BJ (cell line): ENCODE measurements at regions not wholly inside any gene's neighbourhood (a gene's known extent, or its start where the extent isn't known, plus 50 kb on each side); places are given as distances from the start of the nearest gene placed in this dataset.

Source experiments
- CTCF ChIA-PET: fragments of 350-600 bp; formaldehyde crosslinking; extraction: SDS; loops from one replicate; lab custom pipeline; 2021; ENCODE audit warnings: antibody characterized with exemption, inconsistent platforms; lab: Yijun Ruan, JAX
- POLR2A ChIA-PET: fragments of 300-600 bp; sonication (Branson Sonifier 250); formaldehyde crosslinking; extraction: SDS; loops from one replicate; lab custom pipeline; 2021; ENCODE audit warnings: antibody characterized with exemption; lab: Charles Lee
- DNase-seq: peaks from one replicate; pipeline ENCODE4 v3.0.0-alpha.2; 2011; ENCODE audit warnings: low read depth
- H3K27me3 ChIP-seq: 2 replicates; pipeline ENCODE4 v1.6.0; 2011; ENCODE audit warnings: low read length; ENCODE audit not compliant: control insufficient read depth, insufficient read depth
- H3K36me3 ChIP-seq: 2 replicates; pipeline ENCODE4 v1.5.1; 2011; ENCODE audit warnings: low read length; ENCODE audit not compliant: control insufficient read depth, insufficient read depth
- H3K4me3 ChIP-seq: 2 replicates; pipeline ENCODE4 v1.5.1; 2011; ENCODE audit warnings: low read depth, mild to moderate bottlenecking, control low read depth, low read length
- TF ChIP-seq, protein P1 (sequence below): IDR thresholded peaks from 2 replicates; pipeline ENCODE4 v1.5.1; 2011; ENCODE audit warnings: low read depth, mild to moderate bottlenecking, control low read depth, inconsistent platforms, low read length, moderate library complexity; ENCODE audit not compliant: insufficient read depth

DNA sequence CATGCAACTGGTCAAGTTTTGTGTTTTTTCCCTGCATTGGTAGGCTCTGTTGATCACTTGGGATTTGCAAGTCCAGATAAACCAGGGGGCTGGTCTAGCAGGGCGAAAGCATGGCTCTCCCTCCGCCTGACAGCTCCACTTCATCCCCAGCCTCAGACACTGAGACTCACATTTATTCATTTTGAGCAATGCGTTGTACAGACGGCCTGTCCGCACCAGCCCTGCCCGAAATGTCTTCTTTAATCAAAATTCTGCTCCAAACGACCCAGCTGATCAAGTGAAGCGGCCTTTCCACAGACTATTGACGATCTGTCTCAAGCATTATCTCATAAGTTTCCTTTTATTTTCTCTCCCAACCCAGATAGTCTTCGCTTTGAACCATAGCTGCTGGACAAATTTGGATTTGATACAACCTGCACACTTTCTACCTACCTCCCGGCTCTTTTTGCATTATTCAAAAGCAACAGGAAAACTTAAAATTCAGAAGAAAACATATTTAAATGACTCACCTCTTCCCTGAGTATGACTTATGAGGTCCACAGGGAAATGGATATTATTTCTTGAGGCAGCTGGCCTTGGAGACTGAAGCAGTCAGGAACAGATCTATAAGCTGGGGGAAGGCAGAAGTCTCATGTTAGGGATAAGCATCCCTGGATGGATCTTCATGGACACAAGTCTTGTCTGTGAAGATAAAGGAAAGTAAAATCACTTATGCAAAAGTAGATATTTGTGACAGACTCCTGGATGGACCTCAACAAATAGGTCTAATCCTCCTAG is 498.9 kb upstream of the MGMT start:
- Histone ChIP-seq H3K27me3 (no peaks in the 10 kb centered on the region), H3K4me3 (no peak overlapping the region), H3K36me3 (no peaks in the 10 kb centered on the region)
- TF ChIP-seq, protein P1, sequence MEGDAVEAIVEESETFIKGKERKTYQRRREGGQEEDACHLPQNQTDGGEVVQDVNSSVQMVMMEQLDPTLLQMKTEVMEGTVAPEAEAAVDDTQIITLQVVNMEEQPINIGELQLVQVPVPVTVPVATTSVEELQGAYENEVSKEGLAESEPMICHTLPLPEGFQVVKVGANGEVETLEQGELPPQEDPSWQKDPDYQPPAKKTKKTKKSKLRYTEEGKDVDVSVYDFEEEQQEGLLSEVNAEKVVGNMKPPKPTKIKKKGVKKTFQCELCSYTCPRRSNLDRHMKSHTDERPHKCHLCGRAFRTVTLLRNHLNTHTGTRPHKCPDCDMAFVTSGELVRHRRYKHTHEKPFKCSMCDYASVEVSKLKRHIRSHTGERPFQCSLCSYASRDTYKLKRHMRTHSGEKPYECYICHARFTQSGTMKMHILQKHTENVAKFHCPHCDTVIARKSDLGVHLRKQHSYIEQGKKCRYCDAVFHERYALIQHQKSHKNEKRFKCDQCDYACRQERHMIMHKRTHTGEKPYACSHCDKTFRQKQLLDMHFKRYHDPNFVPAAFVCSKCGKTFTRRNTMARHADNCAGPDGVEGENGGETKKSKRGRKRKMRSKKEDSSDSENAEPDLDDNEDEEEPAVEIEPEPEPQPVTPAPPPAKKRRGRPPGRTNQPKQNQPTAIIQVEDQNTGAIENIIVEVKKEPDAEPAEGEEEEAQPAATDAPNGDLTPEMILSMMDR: no peak
- CTCF ChIA-PET: no interaction called here
- POLR2A ChIA-PET: no interaction called here
- DNase-seq: no peak

- H3K4me3 ChIP-seq: no peak overlapping the region
- POLR2A ChIA-PET: no interaction called here
- DNase-seq: no peak
- no peaks in the 10 kb centered on the region for H3K27me3 ChIP-seq
- H3K36me3 ChIP-seq: no peaks in the 10 kb centered on the region
- CTCF ChIA-PET: no interaction called here
- TF ChIP-seq, protein P1: no peak
These were observed 497.5 kb upstream of the MGMT start for GRCh38 chr10:128969551-128969950.

- H3K4me3 ChIP-seq: no peak overlapping the region
- no peaks in the 10 kb centered on the region for H3K36me3 ChIP-seq
- DNase-seq: no peak
- TF ChIP-seq, protein P1: no peak
- ChIA-PET POLR2A (no interaction called here), CTCF (no interaction called here)
- H3K27me3 ChIP-seq: no peaks in the 10 kb centered on the region
These were observed 495.5 kb upstream of the MGMT start for GRCh38 chr10:128971374-128972035.

GRCh38 chr10:128972036-128972405 is 495.0 kb upstream of the MGMT start:
- ChIA-PET CTCF (no interaction called here), POLR2A (no interaction called here)
- TF ChIP-seq, protein P1: no peak
- DNase-seq: no peak
- H3K4me3 ChIP-seq: no peak overlapping the region
- no peaks in the 10 kb centered on the region for H3K36me3 ChIP-seq
- no peaks in the 10 kb centered on the region for H3K27me3 ChIP-seq

DNA sequence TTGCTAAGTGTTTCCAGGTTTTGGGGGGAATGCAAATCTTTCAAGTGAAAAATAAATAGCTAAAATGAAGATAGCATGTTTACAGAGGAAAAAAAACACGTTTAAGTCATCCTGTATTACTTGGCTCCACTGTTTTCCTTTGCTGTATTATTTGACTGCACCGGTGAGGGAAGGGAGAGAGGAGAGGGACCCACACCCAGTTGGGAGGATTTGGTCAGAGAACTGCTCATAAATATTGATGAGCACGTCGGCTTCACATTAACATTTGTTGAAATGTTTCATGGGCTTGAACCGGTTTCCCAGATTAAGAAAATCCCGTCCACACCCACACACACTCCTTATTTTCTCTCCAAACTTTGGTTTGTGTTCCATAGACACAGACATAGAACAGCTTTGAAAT is 493.8 kb upstream of the MGMT start:
- no peak for DNase-seq
- no peaks in the 10 kb centered on the region for H3K27me3 ChIP-seq
- TF ChIP-seq, protein P1: no peak
- no peak overlapping the region for H3K4me3 ChIP-seq
- no peaks in the 10 kb centered on the region for H3K36me3 ChIP-seq
- ChIA-PET POLR2A (no interaction called here), CTCF (no interaction called here)
